Right kidney (tissue), 1 donor: ENCODE measurements at regions not wholly inside any gene's neighbourhood (a gene's known extent, or its start where the extent isn't known, plus 50 kb on each side); places are given as distances from the start of the nearest gene placed in this dataset.
"Not testable (repeated sequence)": the region's sequence is repeated elsewhere in the genome, so short reads cannot be mapped to it uniquely, and the experiment has no call there.

Experiments used
- DNase-seq: peaks from one replicate; pipeline ENCODE4 v3.0.0-alpha.2; 2016

- DNase-seq, result no peak
These were observed 106.0 kb downstream of the MEX3B start for GRCh38 chr15:81939604-81940440.

GRCh38 chr15:81937189-81937588 is 108.6 kb downstream of the MEX3B start:
- DNase-seq, result no peak

GRCh38 chr15:81930582-81931369 is 115.0 kb downstream of the MEX3B start:
- no peak for DNase-seq

- no peak for DNase-seq
These were observed 116.3 kb downstream of the MEX3B start for GRCh38 chr15:81929557-81929956.

GRCh38 chr15:81926981-81927380 is 118.8 kb downstream of the MEX3B start:
- DNase-seq, result no peak

GRCh38 chr15:81924729-81925128 is 121.1 kb downstream of the MEX3B start:
- DNase-seq, result no peak

GRCh38 chr15:81923561-81924350 is 122.1 kb downstream of the MEX3B start:
- no peak for DNase-seq

GRCh38 chr15:81922143-81922542 is 123.7 kb downstream of the MEX3B start:
- DNase-seq, result no peak

GRCh38 chr15:81921163-81921562 is 124.7 kb downstream of the MEX3B start:
- DNase-seq, result no peak

- not testable (repeated sequence) for DNase-seq
These were observed 127.1 kb downstream of the MEX3B start for GRCh38 chr15:81918767-81919166.

GRCh38 chr15:81916451-81916850 is 129.4 kb downstream of the MEX3B start:
- no peak for DNase-seq

- DNase-seq, result no peak
These were observed 129.8 kb downstream of the MEX3B start for GRCh38 chr15:81915990-81916389.

- DNase-seq, result no peak
These were observed 131.0 kb downstream of the MEX3B start for GRCh38 chr15:81914734-81915256.

GRCh38 chr15:81914333-81914732 is 131.5 kb downstream of the MEX3B start:
- DNase-seq, result no peak

- no peak for DNase-seq
These were observed 134.5 kb downstream of the MEX3B start for GRCh38 chr15:81911022-81911971.

GRCh38 chr15:81910355-81911021 is 135.3 kb downstream of the MEX3B start:
- DNase-seq, result no peak

GRCh38 chr15:81909011-81909358 is 136.8 kb downstream of the MEX3B start:
- no peak for DNase-seq

- DNase-seq, result no peak
These were observed 137.7 kb downstream of the MEX3B start for GRCh38 chr15:81908111-81908510.

- DNase-seq, result no peak
These were observed 138.3 kb downstream of the MEX3B start for GRCh38 chr15:81907521-81907920.

GRCh38 chr15:81905889-81906288 is 139.9 kb downstream of the MEX3B start:
- DNase-seq, result no peak

GRCh38 chr15:81901319-81901718 is 144.5 kb downstream of the MEX3B start:
- no peak for DNase-seq
